ENCODE measurements at regions not wholly inside any gene's neighbourhood (a gene's known extent, or its start where the extent isn't known, plus 50 kb on each side); places are given as distances from the start of the nearest gene placed in this dataset.

DNA sequence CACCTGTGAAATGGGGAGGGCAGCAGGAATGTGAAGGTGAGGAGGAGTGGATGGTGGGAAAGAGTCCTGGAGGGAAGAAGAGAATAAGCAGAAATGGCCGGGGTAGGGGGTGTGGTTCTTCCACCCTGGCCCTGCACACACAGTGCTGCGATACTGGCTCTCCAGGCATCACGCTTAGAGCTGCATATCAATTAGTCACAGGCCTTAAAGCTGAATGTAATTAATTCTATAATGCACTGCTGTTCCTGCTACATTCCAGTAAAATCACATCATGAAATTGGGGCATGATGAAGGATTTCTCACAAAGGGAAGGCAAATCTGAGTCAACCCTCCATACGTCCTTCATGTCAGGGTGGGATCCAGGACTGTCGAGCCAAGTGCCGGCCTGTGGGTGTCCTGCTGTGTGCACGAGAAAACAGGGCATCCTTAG, 566.1 kb downstream of the BCL11B start:
- DNase-seq (ENCODE audit: low read depth in 3 of 3, low spot score in 1 of 3) = no peak

DNA sequence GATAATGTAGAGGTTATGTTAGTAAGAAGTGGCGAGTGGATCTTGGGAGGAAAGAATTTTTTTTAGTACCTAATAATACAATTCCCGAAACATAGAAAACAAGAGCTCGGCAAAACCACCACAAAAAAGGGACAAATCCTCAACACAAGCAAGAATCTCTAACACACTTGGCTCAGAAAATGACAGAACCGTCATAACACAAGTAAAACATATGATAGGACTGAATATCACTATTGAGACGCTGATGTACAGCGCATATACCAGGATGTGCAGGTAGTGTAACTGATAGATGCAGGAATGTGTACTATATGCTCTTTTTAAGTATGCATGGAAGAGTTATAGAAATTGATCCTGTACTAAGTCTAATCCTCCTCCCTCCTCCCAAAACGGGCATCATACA, 564.5 kb downstream of the BCL11B start:
- no peak for DNase-seq (ENCODE audit: low read depth in 3 of 3, low spot score in 1 of 3)

DNA sequence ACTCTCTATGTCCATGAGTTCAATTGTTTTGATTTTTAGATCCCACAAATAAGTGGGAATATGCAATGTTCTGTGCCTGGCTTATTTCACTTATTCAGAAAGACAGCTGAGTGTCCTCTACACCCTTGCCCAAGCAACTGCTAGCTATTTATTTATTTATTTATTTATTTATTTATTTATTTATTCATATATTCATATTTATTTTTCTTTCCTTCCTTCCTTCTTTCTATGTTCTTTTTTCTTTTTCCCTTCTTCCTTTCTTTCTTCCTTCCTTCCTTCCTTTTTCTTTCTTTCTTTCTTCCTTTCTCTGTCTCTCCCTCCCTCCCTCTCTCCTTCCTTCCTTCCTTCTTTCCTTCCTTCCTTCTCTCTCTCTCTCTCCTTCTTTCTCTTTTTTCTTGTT, 563.4 kb downstream of the BCL11B start:
- no peak for DNase-seq (ENCODE audit: low read depth in 3 of 3, low spot score in 1 of 3)

DNA sequence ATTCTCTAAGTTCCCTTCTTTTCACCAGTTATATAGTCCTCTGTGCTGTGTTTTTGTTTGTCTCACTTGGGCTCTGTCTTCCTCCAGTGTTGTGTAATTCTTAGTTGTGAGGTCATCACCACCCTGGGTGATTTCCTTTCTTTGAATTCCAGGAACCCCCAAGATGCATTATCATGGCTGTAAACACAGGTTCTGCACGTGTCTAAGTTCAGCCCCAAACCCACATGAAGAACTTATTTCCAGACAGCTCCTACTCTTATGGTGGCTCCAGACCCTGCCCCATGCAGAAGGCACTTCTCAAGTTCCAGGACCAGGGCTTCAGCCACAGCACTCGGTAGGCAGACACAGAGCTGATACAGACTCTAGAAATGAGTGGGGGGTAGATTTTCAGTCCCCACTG, 560.5 kb downstream of the BCL11B start:
- DNase-seq (ENCODE audit: low read depth in 3 of 3, low spot score in 1 of 3) = no peak

DNA sequence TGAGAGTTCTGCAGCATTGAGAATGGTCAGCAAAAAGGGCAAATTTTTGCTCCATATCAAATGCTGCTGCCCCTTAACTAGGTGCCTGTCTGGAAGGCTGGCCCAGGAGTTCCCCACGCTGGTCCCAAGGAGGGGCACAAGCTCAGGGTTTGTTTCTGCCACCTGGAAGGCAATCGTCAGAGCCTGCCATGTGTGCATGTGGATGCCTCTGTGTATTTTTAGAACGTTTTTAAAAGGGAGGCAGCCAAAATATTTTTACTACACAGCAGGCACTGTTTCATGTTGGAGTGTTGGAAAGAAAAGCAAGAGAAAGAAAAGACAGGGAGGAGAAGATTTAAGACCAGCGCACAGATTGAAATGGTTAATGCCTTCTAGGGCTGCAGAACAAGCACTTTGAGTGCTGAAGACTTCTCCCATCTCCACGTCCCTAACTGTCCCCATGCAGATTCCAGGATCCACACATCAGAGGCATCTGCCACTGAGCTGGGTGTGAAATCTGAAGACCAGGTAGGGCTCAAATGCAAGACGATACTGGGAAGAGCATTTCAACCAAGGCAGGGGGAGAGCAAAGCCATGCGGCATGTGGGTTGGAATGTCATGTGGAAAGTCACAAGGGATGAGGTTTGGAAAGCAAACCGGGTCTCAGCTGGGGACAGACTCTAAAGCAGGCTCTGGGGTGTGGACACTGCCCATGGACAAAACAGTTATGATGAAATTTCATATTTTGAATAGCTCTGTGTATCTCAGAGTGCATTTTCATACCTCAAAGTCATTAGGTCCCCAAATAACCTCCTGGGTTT, 557.2 kb downstream of the BCL11B start:
- no peak for DNase-seq (ENCODE audit: low read depth in 3 of 3, low spot score in 1 of 3)

DNA sequence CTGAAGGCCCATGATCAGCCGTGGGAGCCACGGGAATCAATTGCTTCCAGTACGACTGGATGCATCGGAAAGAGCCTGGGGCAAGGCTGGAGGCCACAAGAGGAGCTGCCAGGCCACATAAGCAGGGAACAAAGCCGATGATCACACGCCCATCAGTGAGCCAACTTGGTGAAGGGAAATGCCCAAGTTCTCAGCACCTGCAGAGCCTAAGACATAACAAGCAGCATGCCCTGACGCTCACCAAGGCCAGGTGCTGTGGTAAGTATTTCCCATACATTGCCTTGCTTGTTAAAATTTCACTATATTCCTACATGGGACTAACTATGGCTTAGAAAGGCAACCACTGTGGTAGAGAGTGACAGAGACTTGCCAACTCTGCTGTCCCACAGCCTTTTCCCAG, 555.9 kb downstream of the BCL11B start:
- no peak for DNase-seq (ENCODE audit: low read depth in 3 of 3, low spot score in 1 of 3)

DNA sequence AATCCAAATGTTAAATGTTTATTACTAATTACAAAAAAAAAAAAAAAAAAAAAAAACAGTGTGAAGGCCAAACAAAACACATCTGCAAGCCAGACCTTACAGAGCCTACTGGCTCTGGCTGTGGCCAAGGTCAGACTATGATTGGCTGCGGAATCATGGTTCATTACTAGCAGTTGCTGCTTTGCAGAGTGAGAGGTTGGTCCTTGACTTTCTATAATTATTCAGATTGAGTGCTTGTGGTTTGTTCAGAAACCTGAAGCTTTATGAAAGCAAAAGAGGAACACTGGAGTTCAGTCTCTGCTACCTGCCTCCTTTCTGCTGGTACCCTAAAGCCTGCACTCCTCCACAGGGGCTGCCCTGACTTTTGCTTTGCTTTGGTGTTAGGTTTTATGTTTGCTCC, 550.9 kb downstream of the BCL11B start:
- no peak for DNase-seq (ENCODE audit: low read depth in 3 of 3, low spot score in 1 of 3)

DNA sequence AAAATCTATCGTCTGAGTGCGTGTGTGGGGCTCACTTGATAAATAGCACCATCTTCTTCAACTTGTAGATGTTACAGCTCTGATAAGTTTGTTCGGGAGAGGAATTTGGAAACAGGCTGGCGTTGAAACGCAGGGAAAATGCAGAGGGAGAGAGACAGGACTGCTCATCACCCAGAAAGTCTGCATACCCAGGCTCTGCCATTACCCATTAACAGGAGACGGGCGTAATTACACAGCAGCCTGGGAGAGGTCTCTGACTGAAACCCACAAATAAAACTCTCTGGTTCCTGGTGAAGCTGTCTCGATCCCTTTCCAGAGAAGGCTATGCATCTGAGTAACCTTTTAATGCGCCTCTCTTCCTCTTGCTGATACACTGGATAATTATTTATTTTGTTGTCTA, 547.3 kb downstream of the BCL11B start:
- no peak for DNase-seq (ENCODE audit: low read depth in 3 of 3, low spot score in 1 of 3)

DNA sequence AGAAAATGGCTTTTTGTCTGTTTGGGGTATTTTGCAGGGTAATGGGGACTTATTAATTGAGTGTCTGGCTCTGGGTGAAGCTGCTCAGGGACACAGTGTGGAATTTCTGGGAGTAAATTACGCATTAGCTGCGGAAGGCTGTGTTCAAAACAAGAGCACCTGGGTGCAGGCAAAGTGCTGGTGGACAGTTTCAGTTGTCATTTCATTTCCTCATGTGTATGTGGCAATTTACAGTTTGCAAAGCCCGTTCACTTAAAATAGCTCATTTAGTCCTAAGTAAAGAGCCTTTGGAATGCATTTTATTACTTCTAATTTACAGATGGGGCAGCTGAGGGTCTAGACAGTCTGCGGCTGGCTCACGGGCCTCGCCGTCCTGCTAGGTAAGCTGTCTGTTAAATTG, 546.8 kb downstream of the BCL11B start:
- no peak for DNase-seq (ENCODE audit: low read depth in 3 of 3, low spot score in 1 of 3)

DNA sequence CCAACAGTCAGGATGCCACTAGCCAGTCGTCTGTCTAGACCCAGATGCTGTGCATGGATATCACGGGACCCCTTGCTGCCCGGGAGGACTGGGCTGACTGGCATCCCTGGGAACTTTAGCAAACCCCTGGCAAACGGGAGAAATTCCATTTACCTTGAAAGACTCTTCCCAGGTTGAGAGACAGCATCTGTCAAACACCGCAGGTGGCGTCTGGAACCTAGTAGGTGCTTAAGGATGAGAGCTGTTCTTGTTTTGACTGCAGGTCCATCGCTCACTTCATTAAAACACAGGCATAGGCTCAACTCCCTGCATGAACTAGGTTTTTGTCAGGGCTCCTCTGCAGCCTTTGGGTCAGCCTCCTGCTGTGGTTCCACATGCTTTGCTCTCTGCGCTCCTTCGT, 546.3 kb downstream of the BCL11B start:
- no peak for DNase-seq (ENCODE audit: low read depth in 3 of 3, low spot score in 1 of 3)

DNA sequence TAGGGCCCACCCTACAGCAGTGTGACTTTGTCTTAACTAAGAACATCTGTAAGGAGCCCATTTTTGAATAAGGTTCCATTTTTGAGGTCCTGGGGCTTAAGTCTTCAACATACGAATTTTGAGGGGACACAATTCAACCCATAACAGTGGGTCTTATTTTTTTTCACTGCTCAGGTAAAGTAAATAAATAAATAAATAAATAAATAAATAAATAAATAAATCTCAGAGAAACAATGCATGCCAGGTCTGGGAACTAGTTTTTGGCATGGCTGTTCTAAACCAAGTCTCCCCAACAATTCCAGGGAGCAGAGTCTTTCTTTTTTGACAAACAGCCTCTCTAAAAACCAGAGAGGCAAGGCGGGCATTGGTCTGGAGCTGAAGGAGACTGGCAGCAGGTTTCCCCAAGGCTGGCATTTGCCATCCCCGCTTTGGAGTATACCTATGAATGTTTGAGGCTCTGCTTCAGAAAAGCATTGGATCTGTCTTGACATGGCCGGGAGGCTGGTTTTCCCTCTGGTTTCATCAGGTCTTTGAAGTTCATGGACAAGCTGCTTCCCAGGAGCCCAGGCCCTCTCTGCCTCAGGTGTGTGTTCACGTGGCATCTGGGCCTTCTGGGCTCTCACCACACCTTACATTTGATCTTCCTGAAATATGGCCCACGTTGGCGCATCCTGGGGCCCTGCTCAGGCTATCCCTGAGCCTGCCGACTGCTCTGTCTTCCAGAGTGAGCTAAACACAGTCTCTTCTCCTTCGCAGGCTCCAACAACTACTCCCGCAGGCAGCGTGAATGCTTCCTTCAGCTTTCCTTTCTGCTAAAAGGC, 545.2 kb downstream of the BCL11B start:
- no peak for DNase-seq (ENCODE audit: low read depth in 3 of 3, low spot score in 1 of 3)

DNA sequence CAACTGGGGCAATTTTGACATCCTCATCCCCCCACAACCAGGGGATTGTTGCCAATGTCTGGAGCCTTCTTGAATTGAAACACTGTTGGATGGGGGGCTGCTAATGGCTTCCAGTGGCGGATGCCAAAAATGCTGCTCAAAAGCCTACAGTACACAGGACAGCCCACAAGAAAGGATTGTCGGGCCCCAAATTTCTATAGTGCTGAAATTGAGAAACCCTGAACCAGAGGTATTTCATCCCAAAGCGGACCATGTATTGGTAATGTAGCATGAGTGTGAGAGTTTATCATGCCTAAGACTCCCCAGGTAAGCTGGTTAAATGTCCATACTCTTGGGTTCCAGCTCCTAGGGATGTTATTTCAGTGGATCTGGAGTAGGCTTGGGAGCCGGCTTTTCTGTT, 544.0 kb downstream of the BCL11B start:
- DNase-seq (ENCODE audit: low read depth in 3 of 3, low spot score in 1 of 3) = no peak

DNA sequence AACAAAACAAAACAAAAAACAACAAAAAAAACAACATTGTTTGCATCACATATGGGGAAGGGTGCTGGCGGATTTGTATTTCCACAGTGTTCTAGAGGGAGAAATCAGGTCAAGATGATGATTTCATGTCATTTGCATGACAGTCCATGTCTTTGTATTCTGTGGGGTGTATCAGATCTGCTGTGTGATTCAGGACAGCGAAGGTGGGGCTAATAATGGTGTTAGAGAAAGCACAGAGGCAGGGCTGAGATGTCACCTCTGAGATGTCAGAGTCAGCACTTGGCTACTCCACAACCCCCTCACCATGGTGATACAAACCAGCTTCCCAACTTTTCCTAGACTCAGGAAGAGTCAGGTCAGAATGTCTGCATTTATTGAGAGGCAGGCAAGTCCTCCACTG, 543.2 kb downstream of the BCL11B start:
- DNase-seq (ENCODE audit: low read depth in 3 of 3, low spot score in 1 of 3) = no peak

DNA sequence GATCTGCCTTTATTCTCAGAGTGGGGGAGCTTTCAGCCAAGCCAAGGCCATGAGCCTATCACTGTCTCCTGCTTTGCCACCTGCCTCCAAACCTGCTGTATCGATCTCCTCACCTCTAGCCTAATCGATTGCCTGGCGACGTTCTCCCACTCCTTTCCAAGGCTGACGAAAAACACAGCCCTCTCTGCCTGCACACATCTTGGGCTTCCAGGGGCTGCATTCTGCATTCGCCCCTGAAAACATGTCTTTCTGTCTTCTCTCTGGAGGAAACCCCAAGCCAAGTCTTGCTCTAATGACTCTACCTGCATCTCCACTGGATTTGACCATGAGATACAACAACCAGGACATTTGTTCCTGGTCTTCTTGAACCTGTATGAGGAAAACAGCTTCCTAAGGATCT, 540.7 kb downstream of the BCL11B start:
- DNase-seq (ENCODE audit: low read depth in 3 of 3, low spot score in 1 of 3) = no peak

DNA sequence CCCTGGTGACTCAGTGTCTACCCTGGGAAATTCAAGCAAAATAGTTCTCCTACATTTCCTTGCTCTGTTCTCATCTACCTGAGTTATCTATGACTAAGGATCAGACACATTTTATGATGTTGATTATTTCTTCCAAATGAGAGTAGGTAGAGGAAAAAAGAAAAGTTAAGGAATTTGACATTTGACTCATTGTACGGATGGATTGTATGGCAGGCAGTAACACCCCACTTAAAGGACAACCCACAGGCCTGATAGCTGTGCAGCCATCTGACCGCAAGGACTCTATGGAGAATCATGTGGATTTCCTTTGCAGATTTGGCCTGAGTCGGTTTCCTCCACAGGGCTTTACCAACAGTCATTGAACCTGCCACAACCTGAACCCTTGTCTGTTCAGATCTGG, 540.3 kb downstream of the BCL11B start:
- no peak for DNase-seq (ENCODE audit: low read depth in 3 of 3, low spot score in 1 of 3)

DNA sequence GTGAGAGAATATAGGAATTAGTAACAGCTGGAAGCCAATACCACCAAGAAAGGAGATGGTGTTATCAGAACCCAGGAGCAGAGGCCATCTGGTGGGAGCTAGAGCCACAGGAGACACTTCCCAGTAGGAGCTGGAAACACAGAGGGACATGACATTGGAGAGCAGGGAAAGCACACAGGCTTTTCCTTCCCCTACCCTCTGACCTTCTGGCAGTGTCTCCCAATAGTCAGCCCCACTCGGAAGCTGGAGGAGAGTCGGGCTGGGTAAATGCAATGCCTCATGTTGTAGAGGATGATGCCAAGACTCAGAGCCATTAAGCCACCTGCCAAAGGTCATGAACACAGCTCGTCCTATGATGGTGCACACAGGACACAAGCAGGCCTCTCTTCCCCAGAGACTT, 538.5 kb downstream of the BCL11B start:
- DNase-seq (ENCODE audit: low read depth in 3 of 3, low spot score in 1 of 3) = no peak

DNA sequence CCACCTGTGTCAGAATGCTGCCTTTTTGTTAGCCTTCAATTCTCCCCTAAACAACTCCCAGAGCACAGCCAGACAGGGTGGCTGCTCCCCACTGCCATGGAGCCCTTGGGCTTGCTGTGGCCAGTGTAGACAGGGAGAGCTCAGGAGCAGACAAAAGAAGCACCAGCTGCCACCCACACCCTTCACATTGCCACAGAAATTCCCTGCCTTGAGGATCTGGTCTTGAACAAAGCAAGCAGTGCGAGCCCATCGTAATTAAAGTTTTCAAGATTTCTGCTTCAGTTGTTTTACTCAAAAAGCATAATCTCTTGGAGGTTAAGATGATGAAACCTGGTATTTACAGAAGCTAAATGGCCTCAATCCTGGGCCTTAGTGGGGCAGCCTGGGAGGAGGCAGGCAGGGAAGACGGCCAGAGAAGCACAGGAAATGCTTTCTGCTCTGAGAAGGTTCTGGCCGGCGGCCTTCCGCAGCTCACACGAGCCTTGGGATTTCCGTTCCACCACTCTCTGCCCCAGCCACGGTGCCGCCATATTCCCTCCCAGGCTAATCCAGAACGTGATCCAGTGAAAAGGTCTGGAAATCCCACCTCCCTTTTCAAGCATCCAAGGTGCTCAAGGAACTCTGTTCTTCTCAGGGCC, 535.2 kb downstream of the BCL11B start:
- DNase-seq (ENCODE audit: low read depth in 3 of 3, low spot score in 1 of 3) = no peak

DNA sequence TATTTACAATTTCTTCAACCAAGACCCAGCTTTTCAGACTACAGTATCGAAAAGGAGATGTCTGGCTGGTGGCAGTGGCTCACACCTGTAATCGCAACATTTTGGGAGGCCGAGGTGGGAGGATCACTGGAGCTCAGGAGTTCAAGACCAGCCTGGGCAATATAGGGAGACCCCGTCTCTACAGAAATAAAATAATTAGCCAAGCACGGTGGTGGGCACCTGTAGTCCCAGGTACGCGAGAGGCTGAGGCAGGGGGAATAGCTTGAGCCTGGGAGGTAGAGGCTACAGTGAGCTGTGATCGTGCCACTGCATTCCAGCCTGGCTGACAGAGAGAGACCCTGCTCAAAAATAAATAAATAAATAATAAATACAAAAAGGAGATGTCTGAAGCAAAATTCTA, 530.5 kb downstream of the BCL11B start:
- DNase-seq (ENCODE audit: low read depth in 3 of 3, low spot score in 1 of 3) = no peak

DNA sequence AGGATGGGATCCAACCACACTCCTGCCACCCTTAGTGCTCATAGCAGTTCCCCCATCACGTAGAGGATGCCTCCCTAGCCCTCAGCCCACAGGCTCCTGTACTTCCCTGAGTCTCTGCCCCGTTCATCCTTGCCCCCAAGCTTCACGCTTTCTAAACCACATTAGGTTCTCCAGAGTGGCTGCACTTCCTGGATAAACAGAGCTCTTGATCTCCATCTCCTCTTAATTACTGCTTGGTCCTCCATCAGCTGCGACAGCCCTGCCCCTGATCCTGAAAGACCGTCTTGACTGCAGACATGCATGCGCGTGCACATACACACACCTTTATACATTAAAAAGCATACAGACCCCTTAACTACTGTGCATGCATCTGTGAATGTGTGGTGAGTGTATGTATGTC, 530.0 kb downstream of the BCL11B start:
- no peak for DNase-seq (ENCODE audit: low read depth in 3 of 3, low spot score in 1 of 3)

DNA sequence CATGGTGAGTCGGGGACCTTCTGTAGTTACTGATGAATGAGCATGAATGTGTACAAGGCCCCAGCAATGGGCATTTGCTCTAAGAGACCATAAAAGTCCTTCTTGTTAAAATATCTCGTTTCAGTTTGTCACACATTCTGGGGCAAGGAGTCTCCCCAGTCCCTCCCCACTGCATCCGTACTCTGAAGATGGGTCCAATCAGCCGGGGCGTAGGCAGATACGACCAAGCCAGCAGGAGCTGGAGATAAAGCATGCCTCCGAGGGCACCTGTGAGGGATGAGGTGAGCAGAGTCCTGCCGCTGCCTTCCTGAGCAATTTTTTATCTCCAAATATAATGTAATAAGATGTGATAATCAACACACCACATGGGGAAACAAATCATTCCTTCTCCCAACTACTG, 528.5 kb downstream of the BCL11B start:
- no peak for DNase-seq (ENCODE audit: low read depth in 3 of 3, low spot score in 1 of 3)

DNA sequence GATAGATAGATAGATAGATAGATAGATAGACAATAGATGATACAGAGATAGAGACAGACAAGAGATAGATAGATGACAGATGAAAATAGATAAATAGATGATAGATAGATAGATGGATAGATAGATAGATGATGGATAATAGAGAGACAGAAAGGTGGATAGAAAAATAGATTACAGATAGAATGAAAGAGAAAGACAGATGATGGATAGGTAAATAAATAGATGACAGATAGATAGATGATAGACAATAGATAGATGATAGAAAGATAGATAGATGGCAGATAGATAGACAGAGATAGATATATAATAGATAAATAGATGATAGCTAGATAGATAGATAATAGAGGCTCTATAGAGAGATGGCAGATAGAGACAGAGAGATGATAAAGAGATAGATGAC, 523.0 kb downstream of the BCL11B start:
- no peak for DNase-seq (ENCODE audit: low read depth in 3 of 3, low spot score in 1 of 3)

DNA sequence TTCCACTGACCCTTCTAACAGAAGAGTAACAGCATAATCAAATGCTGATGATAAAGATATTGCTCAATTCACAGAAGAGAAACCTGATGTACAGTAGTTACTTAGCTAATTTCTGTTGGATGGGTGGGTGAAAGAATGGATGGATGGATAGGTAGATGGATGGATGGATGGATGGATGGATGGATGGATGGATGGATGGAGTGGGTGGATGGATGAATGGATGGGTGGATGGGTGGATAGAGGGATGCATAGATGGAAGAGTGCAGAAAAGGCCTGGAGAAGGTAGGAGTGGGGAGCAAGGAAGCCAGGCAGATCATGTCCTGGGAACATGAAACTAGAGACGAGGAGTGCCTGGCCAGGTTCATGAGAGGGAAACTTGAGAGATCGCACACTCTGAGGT, 520.9 kb downstream of the BCL11B start:
- DNase-seq (ENCODE audit: low read depth in 3 of 3, low spot score in 1 of 3) = no peak

Measured in stimulated activated CD4-positive, alpha-beta T cell treated with anti-CD3 and anti-CD28 coated beads, TNF-alpha, amount 100 ng/mL, for 1 hour (primary cell).